Mucosa of descending colon (tissue), 3 donors: ENCODE measurements at regions not wholly inside any gene's neighbourhood (a gene's known extent, or its start where the extent isn't known, plus 50 kb on each side); places are given as distances from the start of the nearest gene placed in this dataset.

Source experiments
- ATAC-seq: fragments of 200-7000 bp; cut with Tn5 transposase; one replicate; pipeline ENCODE4 v1.9.1; 2020; ENCODE audit warnings: mild to moderate bottlenecking, moderate library complexity
- DNase-seq, 3 donors: peaks; one replicate each; pipeline ENCODE4 v3.0.0-alpha.2; 2020
- H3K36me3 ChIP-seq: fragments of 200-600 bp; one replicate; pipeline ENCODE4 v1.8.0; 2021; ENCODE audit warnings: low read depth, mild to moderate bottlenecking
- H3K4me1 ChIP-seq: fragments of 200-600 bp; one replicate; pipeline ENCODE4 v1.8.0; 2021; ENCODE audit warnings: low read depth, mild to moderate bottlenecking
- H3K4me3 ChIP-seq: fragments of 200-600 bp; one replicate; pipeline ENCODE4 v1.8.0; 2021; ENCODE audit warnings: mild to moderate bottlenecking
- H3K9me3 ChIP-seq: fragments of 200-600 bp; one replicate; pipeline ENCODE4 v1.8.0; 2021; ENCODE audit warnings: mild to moderate bottlenecking
- CTCF ChIP-seq: fragments of 200-600 bp; IDR thresholded peaks from one replicate; pipeline ENCODE4 v1.8.0; 2022; ENCODE audit warnings: antibody characterized with exemption, mild to moderate bottlenecking
- intact Hi-C, 2 donors: fragments of 100-400 bp; cut with DNase I in 1 of 2; cut with micrococcal nuclease in 1 of 2; formaldehyde crosslinking; loops; one replicate each; pipeline versions ENCODE4 v1.11.0 to v1.11.1; 2022; cut with DNase I, micrococcal nuclease
- donor health status: DM: no; HTN: no; CAD: no; lungs with moderate emphysema.
- donor health status: DM: no; HTN: no; CAD: no.
- donor health status: DM: no; HTN: yes; CAD: no.

GRCh38 chr17:71399221-71399620 lies 721.6 kb upstream of the SOX9 start:
- Histone ChIP-seq H3K9me3 (no peaks in the 10 kb centered on the region), H3K36me3 (no peaks in the 10 kb centered on the region), H3K4me3 (no peak overlapping the region), H3K4me1 (no peaks in the 10 kb centered on the region)
- DNase-seq (no peak), ATAC-seq (no peak)
- intact Hi-C loops, result no loop called here
- no peak for TF ChIP-seq CTCF

- no peaks in the 10 kb centered on the region for H3K9me3 ChIP-seq
- H3K36me3 ChIP-seq, result no peaks in the 10 kb centered on the region
- no peak for ATAC-seq
- TF ChIP-seq CTCF, result no peak
- intact Hi-C loops, result no loop called here
- DNase-seq, result no peak
- H3K4me1 ChIP-seq, result no peaks in the 10 kb centered on the region
- H3K4me3 ChIP-seq, result no peak overlapping the region
Measured at GRCh38 chr17:71399649-71400048, 721.2 kb upstream of the SOX9 start.

GRCh38 chr17:71402007-71402406 lies 718.8 kb upstream of the SOX9 start:
- Histone ChIP-seq H3K36me3 (no peaks in the 10 kb centered on the region), H3K9me3 (no peaks in the 10 kb centered on the region), H3K4me3 (no peak overlapping the region), H3K4me1 (no peaks in the 10 kb centered on the region)
- intact Hi-C loops, result no loop called here
- no peak for ATAC-seq
- TF ChIP-seq CTCF, result no peak
- no peak for DNase-seq

DNA sequence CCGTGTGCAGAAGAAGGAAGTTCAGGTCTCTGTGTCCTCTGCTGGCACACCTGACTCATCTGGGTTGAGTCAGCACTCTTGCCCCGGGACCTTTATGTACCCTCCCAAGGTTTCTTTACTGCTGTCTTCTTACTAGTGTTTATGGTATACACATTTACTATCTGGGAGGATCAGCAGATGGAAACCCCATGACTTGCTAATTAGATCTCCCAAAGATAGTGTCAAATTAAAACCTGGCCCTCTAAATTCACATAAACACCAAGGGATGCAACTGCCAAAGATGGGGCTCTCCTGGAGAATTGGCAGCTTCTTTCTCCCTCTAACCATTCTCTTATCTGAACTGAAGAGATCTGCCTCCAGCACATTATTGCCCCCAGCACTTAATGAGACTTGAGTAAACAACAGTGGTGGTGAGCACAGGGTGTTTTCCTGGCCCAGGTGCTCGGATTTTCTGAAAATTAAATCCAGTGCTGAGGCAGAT lies 718.1 kb upstream of the SOX9 start:
- no peaks in the 10 kb centered on the region for H3K9me3 ChIP-seq

GRCh38 chr17:71405101-71405500 lies 715.7 kb upstream of the SOX9 start:
- Histone ChIP-seq H3K4me1 (no peaks in the 10 kb centered on the region), H3K9me3 (no peaks in the 10 kb centered on the region), H3K4me3 (no peak overlapping the region), H3K36me3 (no peaks in the 10 kb centered on the region)
- TF ChIP-seq CTCF, result no peak
- intact Hi-C loops, result no loop called here
- DNase-seq, result no peak
- no peak for ATAC-seq

More for the DNA sequence above, 718.1 kb upstream of the SOX9 start:
- no peaks in the 10 kb centered on the region for H3K4me1 ChIP-seq
- ATAC-seq (peak; percentile 71), DNase-seq (no peak)
- H3K4me3 ChIP-seq, result no peak overlapping the region
- H3K36me3 ChIP-seq, result no peaks in the 10 kb centered on the region
- intact Hi-C loops, result no loop called here
- no peak for TF ChIP-seq CTCF

GRCh38 chr17:71407981-71408380 lies 712.8 kb upstream of the SOX9 start:
- DNase-seq (no peak), ATAC-seq (no peak)
- no peaks in the 10 kb centered on the region for H3K4me1 ChIP-seq
- H3K36me3 ChIP-seq, result no peaks in the 10 kb centered on the region
- H3K9me3 ChIP-seq, result no peaks in the 10 kb centered on the region
- intact Hi-C loops, result no loop called here
- no peak overlapping the region for H3K4me3 ChIP-seq
- no peak for TF ChIP-seq CTCF
